BLaER1 treated with 17β-estradiol and CSF1 and Interleukin-3, amounts not matched to agents 10 nM and 100 nM (cell line): ENCODE measurements at regions not wholly inside any gene's neighbourhood (a gene's known extent, or its start where the extent isn't known, plus 50 kb on each side); places are given as distances from the start of the nearest gene placed in this dataset.

Experiments used
- H3K27ac ChIP-seq, 11 experiments: shearing (Covaris generic); formaldehyde crosslinking; 2 replicates each; pipeline ENCODE4 v1.8.1; 2022
- H3K27me3 ChIP-seq, 11 experiments: shearing (Covaris generic); formaldehyde crosslinking; 2 replicates each; pipeline ENCODE4 v1.8.1; 2022
- H3K36me3 ChIP-seq, 11 experiments: shearing (Covaris generic); formaldehyde crosslinking; 2 replicates each; pipeline ENCODE4 v1.8.1; 2022
- H3K4me1 ChIP-seq, 10 experiments: shearing (Covaris generic); formaldehyde crosslinking; 2 replicates each; pipeline ENCODE4 v1.8.1; 2022
- H3K4me2 ChIP-seq, 11 experiments: shearing (Covaris generic); formaldehyde crosslinking; 2 replicates each; pipeline ENCODE4 v1.8.1; 2022
- H3K4me3 ChIP-seq, 10 experiments: shearing (Covaris generic); formaldehyde crosslinking; 2 replicates each; pipeline ENCODE4 v1.8.1; 2022
- H3K9ac ChIP-seq, 11 experiments: shearing (Covaris generic); formaldehyde crosslinking; 2 replicates each; pipeline ENCODE4 v1.8.1; 2022
- H3K9me3 ChIP-seq, 11 experiments: shearing (Covaris generic); formaldehyde crosslinking; replicated peaks in 1 of 11; 2 replicates each; pipeline ENCODE4 v1.8.1; 2022
- H4K20me1 ChIP-seq, 11 experiments: shearing (Covaris generic); formaldehyde crosslinking; 2 replicates each; pipeline ENCODE4 v1.8.1; 2022
- Cebpa-rat ChIP-seq, 11 experiments: shearing (Covaris generic); IDR thresholded peaks; 2 replicates each; pipeline ENCODE4 v1.8.1; 2022

GRCh38 chr14:100401792-100402191 is 78.7 kb downstream of the SLC25A47 start:
- Histone ChIP-seq H3K4me3 (no peak overlapping the region), H3K4me1 (peaks cover 28 to 80% (median 60%) of the 10 kb centered on the region in 10 experiments), H3K4me2 (peak overlapping the region in 7 of 11 experiments; percentile 13 to 60 (median 47); a peak in 7 of 22 replicates), H3K9me3 (no peaks in the 10 kb centered on the region), H3K9ac (no peak overlapping the region), H3K36me3 (peaks cover 0 to 7% (median 0%) of the 10 kb centered on the region in 11 experiments; a peak in 1 of 22 replicates), H3K27ac (no peak overlapping the region; a peak in 1 of 22 replicates), H4K20me1 (peaks cover 0 to 33% (median 0%) of the 10 kb centered on the region in 11 experiments; a peak in 6 of 22 replicates), H3K27me3 (no peaks in the 10 kb centered on the region)
- no peak for TF ChIP-seq Cebpa-rat (IDR thresholded peaks at IDR 0.05)

- Histone ChIP-seq H3K36me3 (peaks cover 0 to 5% (median 0%) of the 10 kb centered on the region in 11 experiments; a peak in 1 of 22 replicates), H4K20me1 (peaks cover 0 to 34% (median 0%) of the 10 kb centered on the region in 11 experiments; a peak in 6 of 22 replicates), H3K9me3 (no peaks in the 10 kb centered on the region), H3K9ac (no peak overlapping the region), H3K4me3 (no peak overlapping the region), H3K27ac (no peak overlapping the region; a peak in 1 of 22 replicates), H3K27me3 (no peaks in the 10 kb centered on the region), H3K4me2 (no peak overlapping the region), H3K4me1 (peaks cover 37 to 85% (median 69%) of the 10 kb centered on the region in 10 experiments)
- TF ChIP-seq Cebpa-rat (IDR thresholded peaks at IDR 0.05): no peak
Observed at GRCh38 chr14:100402631-100403030, 79.5 kb downstream of the SLC25A47 start.

- H3K27me3 ChIP-seq: no peaks in the 10 kb centered on the region
- H3K9ac ChIP-seq: no peak overlapping the region
- no peak overlapping the region for H3K4me2 ChIP-seq
- H3K9me3 ChIP-seq: no peaks in the 10 kb centered on the region
- no peak overlapping the region; a peak in 1 of 22 replicates for H3K27ac ChIP-seq
- H3K4me3 ChIP-seq: no peak overlapping the region
- H3K36me3 ChIP-seq: 0 out of 22 replicates have a peak, but pooled peaks cover 0 to under 1% (median 0%) of the 10 kb centered on the region in 11 experiments
- TF ChIP-seq Cebpa-rat (IDR thresholded peaks at IDR 0.05): no peak
- H3K4me1 ChIP-seq: peaks cover 41 to 85% (median 74%) of the 10 kb centered on the region in 10 experiments
- H4K20me1 ChIP-seq: peaks cover 0 to 34% (median 0%) of the 10 kb centered on the region in 11 experiments; a peak in 6 of 22 replicates
Observed at GRCh38 chr14:100403105-100403504, 80.0 kb downstream of the SLC25A47 start.

- no peak for TF ChIP-seq Cebpa-rat (IDR thresholded peaks at IDR 0.05)
- Histone ChIP-seq H3K4me3 (no peak overlapping the region), H3K4me2 (peak overlapping the region in 9 of 11 experiments; percentile 48 to 89 (median 76); a peak in 18 of 22 replicates), H3K4me1 (peaks cover 49 to 87% (median 77%) of the 10 kb centered on the region in 10 experiments), H3K27ac (peak overlapping the region in 7 of 11 experiments; percentile 34 to 84 (median 81); a peak in 8 of 22 replicates), H4K20me1 (peaks cover 0 to 34% (median 0%) of the 10 kb centered on the region in 11 experiments; a peak in 6 of 22 replicates), H3K27me3 (no peaks in the 10 kb centered on the region), H3K36me3 (no peaks in the 10 kb centered on the region), H3K9ac (no peak overlapping the region), H3K9me3 (no peaks in the 10 kb centered on the region)
Observed at GRCh38 chr14:100403802-100404365, 80.7 kb downstream of the SLC25A47 start.

- no peak overlapping the region for H3K9ac ChIP-seq
- H3K27me3 ChIP-seq: no peaks in the 10 kb centered on the region
- peaks cover 0 to 34% (median 0%) of the 10 kb centered on the region in 11 experiments; a peak in 6 of 22 replicates for H4K20me1 ChIP-seq
- no peak for TF ChIP-seq Cebpa-rat (IDR thresholded peaks at IDR 0.05)
- peak overlapping the region in 8 of 11 experiments; percentile 16 to 84 (median 80); a peak in 13 of 22 replicates for H3K27ac ChIP-seq
- no peak overlapping the region for H3K4me3 ChIP-seq
- peaks cover 50 to 84% (median 74%) of the 10 kb centered on the region in 10 experiments for H3K4me1 ChIP-seq
- no peaks in the 10 kb centered on the region for H3K9me3 ChIP-seq
- H3K36me3 ChIP-seq: no peaks in the 10 kb centered on the region
- peak overlapping the region in 10 of 11 experiments; percentile 17 to 89 (median 76); a peak in 19 of 22 replicates for H3K4me2 ChIP-seq
Observed at GRCh38 chr14:100404419-100404818, 81.3 kb downstream of the SLC25A47 start.

- Histone ChIP-seq H3K27me3 (no peaks in the 10 kb centered on the region), H3K4me1 (peaks cover 46 to 74% (median 63%) of the 10 kb centered on the region in 10 experiments), H4K20me1 (peaks cover 0 to 24% (median 0%) of the 10 kb centered on the region in 11 experiments; a peak in 5 of 22 replicates), H3K27ac (peak overlapping the region in 9 of 11 experiments; percentile 62 to 84 (median 80); a peak in 18 of 22 replicates), H3K4me2 (peak overlapping the region; percentile 56 to 89 (median 81)), H3K9ac (peak overlapping the region in 9 of 11 experiments; percentile 30 to 71 (median 65); a peak in 16 of 22 replicates), H3K9me3 (no peaks in the 10 kb centered on the region), H3K36me3 (no peaks in the 10 kb centered on the region), H3K4me3 (no peak overlapping the region)
- peak in 4 of 11 experiments; percentile 38 to 73 (median 46); a peak in 5 of 22 replicates for TF ChIP-seq Cebpa-rat (IDR thresholded peaks at IDR 0.05)
Observed at GRCh38 chr14:100405760-100406455, 82.8 kb downstream of the SLC25A47 start.

GRCh38 chr14:100406505-100407131 is 83.5 kb downstream of the SLC25A47 start:
- peaks cover 0 to 19% (median 0%) of the 10 kb centered on the region in 11 experiments; a peak in 4 of 22 replicates for H4K20me1 ChIP-seq
- H3K27ac ChIP-seq: peak overlapping the region in 9 of 11 experiments; percentile 62 to 84 (median 80); a peak in 18 of 22 replicates
- peak in 8 of 11 experiments; percentile 25 to 78 (median 58); a peak in 10 of 22 replicates for TF ChIP-seq Cebpa-rat (IDR thresholded peaks at IDR 0.05)
- H3K9ac ChIP-seq: peak overlapping the region; percentile 6 to 71 (median 64); a peak in 18 of 22 replicates
- peak overlapping the region; percentile 56 to 89 (median 81) for H3K4me2 ChIP-seq
- no peaks in the 10 kb centered on the region for H3K27me3 ChIP-seq
- no peak overlapping the region for H3K4me3 ChIP-seq
- peaks cover 38 to 66% (median 56%) of the 10 kb centered on the region in 10 experiments for H3K4me1 ChIP-seq
- H3K9me3 ChIP-seq: no peaks in the 10 kb centered on the region
- H3K36me3 ChIP-seq: no peaks in the 10 kb centered on the region

- Histone ChIP-seq H3K27me3 (no peaks in the 10 kb centered on the region), H3K4me2 (peak overlapping the region; percentile 56 to 89 (median 81)), H3K36me3 (no peaks in the 10 kb centered on the region), H3K9ac (peak overlapping the region in 10 of 11 experiments; percentile 17 to 71 (median 64); a peak in 18 of 22 replicates), H3K9me3 (no peaks in the 10 kb centered on the region), H4K20me1 (peaks cover 0 to 19% (median 0%) of the 10 kb centered on the region in 11 experiments; a peak in 4 of 22 replicates), H3K4me1 (peaks cover 35 to 62% (median 53%) of the 10 kb centered on the region in 10 experiments), H3K4me3 (no peak overlapping the region), H3K27ac (peak overlapping the region in 9 of 11 experiments; percentile 62 to 84 (median 80); a peak in 18 of 22 replicates)
- no peak for TF ChIP-seq Cebpa-rat (IDR thresholded peaks at IDR 0.05)
Observed at GRCh38 chr14:100407376-100408102, 84.4 kb downstream of the SLC25A47 start.
